ENCODE measurements at regions not wholly inside any gene's neighbourhood (a gene's known extent, or its start where the extent isn't known, plus 50 kb on each side); places are given as distances from the start of the nearest gene placed in this dataset.

DNA sequence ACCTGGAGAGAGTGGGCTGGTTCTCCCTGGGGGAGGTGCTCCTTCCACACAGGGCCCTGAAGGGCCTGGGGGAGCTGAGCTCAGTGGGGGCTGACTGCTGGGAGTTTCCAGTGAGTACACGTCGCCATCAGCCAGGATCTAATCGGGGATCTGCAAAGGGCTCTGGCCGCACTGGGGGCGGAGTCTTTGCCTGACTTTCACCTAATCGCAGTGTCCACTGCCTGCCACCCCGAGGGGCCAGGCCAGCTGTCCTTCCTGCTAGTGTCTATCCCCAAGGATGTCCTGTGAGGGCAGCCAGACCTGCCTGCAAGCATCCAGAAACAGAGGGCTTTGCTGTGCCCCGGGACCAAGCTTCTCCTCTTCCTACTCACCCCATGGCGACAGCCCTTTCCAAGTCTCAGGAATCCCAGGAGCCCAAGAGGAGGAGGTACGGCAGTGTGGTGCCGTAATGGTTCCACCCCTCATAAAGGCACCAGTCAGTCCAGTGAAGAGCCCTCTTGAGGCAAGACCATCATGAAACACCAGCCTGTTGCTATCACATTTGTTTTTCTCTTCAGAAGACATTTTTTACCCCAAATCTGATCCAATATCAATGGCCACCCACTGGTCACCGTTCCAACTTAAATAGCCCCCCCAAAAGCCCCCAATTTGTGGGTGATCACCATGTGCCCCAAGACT is 243.1 kb upstream of the ECI2 start (continued):
- no peak for TF ChIP-seq REST (IDR thresholded peaks at IDR 0.05; ENCODE audit: borderline replicate concordance)

DNA sequence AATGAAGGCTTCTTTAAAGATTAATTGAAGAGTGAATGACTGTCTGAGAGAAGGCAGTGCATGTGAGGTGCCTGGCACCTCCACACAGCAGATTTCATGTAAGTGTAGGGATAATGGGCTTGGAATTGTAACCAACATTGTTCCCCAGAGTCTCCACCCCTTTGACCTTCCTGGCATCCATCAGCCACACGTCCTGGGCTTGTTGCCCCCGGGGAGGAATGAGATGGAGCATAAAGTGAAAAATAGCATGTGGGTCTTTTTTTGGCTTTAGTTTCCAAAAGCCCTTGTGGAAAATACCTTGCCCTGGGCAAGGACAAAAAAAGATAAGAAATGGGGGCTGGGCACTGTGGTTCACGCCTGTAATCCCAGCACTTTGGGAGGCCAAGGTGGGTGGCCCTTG is 242.2 kb upstream of the ECI2 start:
- no peaks in the 10 kb centered on the region for H3F3A ChIP-seq (ENCODE audit: insufficient read depth, low read length, poor library complexity, severe bottlenecking)
- no peak overlapping the region for H3K9ac ChIP-seq (ENCODE audit: low read length)
- no peaks in the 10 kb centered on the region for H3K79me2 ChIP-seq (replicated peaks; ENCODE audit: insufficient read depth, low read length)
- H3K27me3 ChIP-seq (ENCODE audit: insufficient read depth, low read depth, low read length): no peaks in the 10 kb centered on the region
- no peaks in the 10 kb centered on the region for H3K9me2 ChIP-seq (ENCODE audit: insufficient read depth, low read length)
- no peak overlapping the region for H2AFZ ChIP-seq (ENCODE audit: low read depth, low read length)
- H3K4me3 ChIP-seq (ENCODE audit: low read length): no peak overlapping the region
- H3K4me2 ChIP-seq (ENCODE audit: low read length): no peak overlapping the region
- H4K20me1 ChIP-seq (ENCODE audit: insufficient read depth): no peaks in the 10 kb centered on the region
- no peaks in the 10 kb centered on the region for H3K9me3 ChIP-seq (ENCODE audit: low read length)
- TF ChIP-seq MXI1 (conservative IDR thresholded peaks at IDR 0.05; ENCODE audit: poor library complexity, severe bottlenecking): no peak
- TF ChIP-seq CTCF (IDR thresholded peaks at IDR 0.05; ENCODE audit: poor library complexity, severe bottlenecking): no peak
- no peak for TF ChIP-seq SMC3 (conservative IDR thresholded peaks at IDR 0.05; ENCODE audit: poor library complexity)
- no peak for TF ChIP-seq TAF1 (IDR thresholded peaks at IDR 0.05; ENCODE audit: low read depth)
- TF ChIP-seq POLR2AphosphoS5 (IDR thresholded peaks at IDR 0.05): no peak
- TF ChIP-seq EP300 (conservative IDR thresholded peaks at IDR 0.05; ENCODE audit: poor library complexity, severe bottlenecking): no peak
- no peak for TF ChIP-seq EZH2 (IDR thresholded peaks at IDR 0.05; ENCODE audit: borderline replicate concordance, insufficient read depth, low read length, poor library complexity, severe bottlenecking)
- TF ChIP-seq RAD21 (conservative IDR thresholded peaks at IDR 0.05): no peak
- TF ChIP-seq REST (IDR thresholded peaks at IDR 0.05; ENCODE audit: borderline replicate concordance): no peak
- H3K27ac ChIP-seq (ENCODE audit: low read length): no peak overlapping the region
- no peaks in the 10 kb centered on the region for H3K36me3 ChIP-seq (ENCODE audit: insufficient read depth, low read length)
